HG03066 (cell line): ENCODE measurements at regions not wholly inside any gene's neighbourhood (a gene's known extent, or its start where the extent isn't known, plus 50 kb on each side); places are given as distances from the start of the nearest gene placed in this dataset.

ENCODE experiments used
- ATAC-seq: cut with Tn5 transposase; IDR thresholded peaks from one replicate; pipeline ENCODE4 v1.9.1; 2021; ENCODE audit warnings: low read depth; ENCODE audit not compliant: unreplicated experiment

DNA sequence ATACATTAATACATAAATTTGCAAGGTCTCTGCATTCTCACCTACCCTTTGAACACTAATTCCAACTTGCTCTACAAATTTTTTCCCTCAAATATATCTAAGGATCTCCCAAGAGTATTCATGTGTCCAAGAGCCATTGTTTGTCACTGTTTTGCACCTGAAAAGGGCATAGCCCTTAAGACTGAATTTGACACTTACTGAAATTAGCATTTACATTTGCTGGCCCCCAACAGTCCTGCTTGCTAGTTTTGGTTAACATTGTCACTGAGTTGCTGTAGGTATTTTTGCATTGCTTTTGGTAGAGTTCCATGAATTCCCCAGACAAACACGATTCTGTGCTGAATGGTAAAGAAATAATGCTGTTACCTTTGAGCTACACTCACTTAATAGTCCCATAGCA is 57.3 kb downstream of the KCNA4 start:
- no peak for ATAC-seq

DNA sequence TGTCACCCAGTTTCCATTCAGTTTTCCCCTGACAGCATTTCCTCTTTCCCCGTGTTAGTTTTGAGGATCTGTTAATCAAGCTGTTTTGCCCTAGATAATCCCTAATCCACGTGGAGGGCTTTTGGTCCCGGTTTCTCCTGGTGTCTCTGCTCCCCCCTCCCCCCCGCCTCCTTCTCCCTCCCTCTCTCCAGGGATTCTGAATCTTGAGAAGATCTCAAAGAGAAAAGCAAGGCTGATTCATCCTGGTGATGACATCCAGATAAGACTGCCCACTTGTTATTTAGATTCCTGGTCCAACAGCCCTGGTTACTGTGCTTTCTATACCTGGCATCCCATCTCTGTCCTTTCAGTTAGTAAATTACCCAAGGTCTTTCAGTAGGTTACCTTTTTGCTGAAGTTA is 59.4 kb downstream of the KCNA4 start:
- ATAC-seq, result no peak

DNA sequence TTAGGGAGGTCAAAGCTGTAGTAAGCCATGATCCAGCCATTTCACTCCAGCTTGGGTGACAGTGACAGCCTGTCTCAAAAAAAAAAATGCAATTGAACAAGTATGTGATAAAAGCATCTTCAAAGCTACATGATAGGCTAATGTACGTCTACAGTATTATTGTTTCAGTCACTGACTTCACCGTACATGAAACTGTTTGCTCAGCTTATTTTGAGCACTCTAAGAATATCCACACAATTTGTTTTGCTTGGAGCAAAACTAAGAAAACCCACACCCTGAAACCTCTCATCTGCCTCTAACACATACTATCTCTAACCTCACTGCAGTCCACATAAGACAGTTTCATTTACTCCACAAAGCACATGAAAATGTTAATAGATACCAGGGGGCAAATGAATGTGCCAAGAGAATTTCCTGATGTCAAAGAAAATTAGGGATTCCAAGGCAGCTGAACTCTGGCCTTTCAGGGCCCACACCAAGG is 60.7 kb downstream of the KCNA4 start:
- ATAC-seq, result no peak

DNA sequence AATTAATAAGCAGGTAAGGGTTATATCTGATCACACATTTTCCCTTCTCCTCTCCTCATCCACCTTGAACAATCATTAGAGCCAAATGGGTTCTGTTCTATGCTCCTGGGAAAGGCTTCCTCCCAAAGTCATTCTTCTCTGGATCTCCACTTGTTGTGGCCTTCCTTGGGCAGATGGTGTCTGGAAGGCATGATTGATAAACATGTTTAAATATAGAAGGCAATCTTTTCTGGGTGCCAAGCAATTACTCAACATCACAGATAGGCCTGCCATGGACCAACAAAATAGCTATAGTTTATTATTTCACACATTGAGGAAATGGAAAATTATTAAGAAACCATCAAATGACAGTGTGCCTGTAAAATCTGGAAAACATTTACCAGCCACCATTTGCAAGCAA is 73.5 kb downstream of the KCNA4 start:
- no peak for ATAC-seq

DNA sequence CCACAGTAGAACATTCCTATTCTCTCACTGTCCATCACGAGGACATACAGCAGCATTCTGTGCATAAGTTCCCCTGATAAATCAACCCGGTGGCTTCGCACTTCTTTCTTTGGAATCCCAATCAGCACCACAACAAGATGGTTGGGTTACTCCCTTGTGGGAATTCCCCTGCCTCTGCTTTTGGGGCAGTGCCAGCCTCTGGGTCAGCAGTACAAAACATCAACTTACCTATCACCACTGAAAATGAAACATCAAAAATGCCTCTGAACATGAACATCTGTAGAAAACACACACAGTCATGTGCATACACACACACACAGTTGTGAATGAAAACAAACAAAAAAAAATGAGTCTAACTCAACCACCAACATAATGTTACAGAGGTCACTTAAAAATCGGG is 79.3 kb downstream of the KCNA4 start:
- no peak for ATAC-seq

DNA sequence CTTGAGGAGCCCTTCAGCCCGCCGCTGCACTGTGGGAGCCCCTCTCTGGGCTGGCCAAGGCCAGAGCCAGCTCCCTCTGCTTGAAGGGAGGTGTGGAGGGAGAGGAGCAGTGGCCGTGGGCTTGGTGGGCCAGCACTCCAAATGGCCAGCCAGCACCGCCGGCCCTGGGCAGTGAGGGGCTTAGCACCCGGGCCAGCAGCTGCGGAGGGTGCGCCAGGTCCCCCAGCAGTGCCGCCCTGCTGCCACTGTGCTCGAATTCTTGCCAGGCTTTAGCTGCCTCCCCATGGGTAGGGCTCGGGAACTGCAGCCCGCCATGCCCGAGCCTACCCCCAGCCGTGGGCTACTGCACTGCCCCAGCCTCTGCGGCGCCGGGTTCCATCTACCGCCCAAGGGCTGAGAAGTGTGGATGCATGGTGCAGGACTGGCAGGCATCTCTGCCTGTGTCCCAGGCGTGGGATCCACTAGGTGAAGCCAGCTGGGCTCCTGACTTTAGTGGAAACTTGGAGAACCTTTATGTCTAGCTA is 82.7 kb downstream of the KCNA4 start:
- no peak for ATAC-seq

DNA sequence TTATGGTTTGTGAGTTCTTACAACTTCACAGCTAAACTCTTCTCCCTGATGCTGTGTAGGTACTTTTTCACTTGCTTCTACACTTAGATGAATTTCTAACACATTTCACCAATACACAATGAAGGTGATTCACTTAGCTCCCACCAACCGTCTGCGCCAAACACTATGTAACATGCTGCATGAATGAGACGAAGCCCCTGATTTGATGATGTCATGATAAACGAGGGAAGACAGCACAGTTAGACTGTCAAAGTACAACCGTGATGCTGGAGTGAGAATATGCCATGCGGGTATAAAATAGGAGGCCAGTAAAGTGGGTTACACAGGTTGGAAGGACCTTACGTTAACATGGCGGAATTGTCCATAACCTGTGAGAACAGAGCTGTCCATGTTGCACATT is 100.8 kb downstream of the KCNA4 start:
- ATAC-seq, result no peak

DNA sequence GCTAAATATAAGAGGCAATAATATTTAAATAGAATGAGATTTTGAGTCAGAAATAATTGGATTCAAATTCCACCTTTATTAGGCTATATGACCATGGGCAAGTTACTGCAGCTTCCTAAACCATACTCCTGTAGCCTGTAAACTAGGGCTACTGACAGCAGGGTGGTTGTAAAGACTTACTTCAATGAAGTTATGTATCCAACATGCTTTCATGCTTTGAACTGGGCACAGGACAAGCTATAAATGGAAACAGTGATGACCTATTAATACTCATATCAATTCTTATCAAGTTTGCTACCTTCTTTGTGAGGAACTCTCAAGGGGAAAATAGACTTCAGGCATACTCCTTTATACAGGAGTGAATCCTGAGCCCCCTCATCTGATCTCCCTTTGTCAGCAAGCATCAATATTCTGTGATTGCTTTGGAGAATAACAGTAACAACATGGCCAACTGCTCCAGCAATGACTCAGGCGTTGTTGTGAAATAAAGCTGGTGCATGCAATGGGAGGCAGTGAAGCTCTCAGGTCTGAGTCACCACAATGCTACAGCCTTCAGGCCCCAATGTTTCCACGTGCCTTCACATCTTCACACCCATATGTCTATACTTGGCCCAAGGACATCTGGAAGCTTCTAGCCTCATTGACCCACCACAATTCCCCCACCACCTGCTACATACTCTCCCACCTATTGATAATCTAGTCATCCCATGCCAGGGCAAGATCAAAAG is 102.5 kb downstream of the KCNA4 start:
- no peak for ATAC-seq

DNA sequence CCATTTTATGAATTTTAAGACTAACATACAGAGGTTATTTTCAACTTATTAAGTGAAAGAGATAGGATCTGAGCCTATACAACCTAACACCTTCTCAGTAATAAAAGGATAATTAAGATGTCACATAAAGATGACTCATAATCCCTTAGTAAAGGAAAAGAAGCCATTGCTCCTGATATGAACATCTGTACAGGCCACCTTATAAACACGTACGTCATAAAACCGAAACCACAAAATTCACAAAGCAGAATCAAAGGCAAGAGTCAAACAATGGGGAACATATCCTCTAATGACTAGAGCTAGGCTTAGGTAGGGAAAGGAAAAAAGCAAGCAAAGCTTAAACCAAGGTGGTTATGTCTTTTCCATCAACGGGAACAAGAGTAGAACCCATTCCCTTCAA is 103.5 kb downstream of the KCNA4 start:
- no peak for ATAC-seq

DNA sequence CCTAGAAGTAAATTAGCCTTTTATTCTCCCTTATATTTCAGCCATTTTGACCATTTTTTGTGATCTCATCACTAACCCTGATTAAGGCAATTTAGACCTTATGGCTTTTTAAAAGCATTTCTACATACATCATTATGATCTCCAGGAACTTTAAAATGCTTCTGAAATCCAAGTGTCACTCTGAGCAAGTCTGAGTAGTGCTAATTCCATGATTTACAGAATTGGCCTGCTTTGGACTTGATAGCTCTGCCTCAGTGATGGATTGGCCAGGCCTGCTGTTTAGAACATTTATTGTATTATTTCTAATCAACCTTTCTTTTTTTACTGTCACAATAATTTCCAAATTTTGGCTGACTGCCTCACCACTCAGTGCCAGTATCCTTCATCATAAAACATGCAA is 116.4 kb downstream of the KCNA4 start:
- no peak for ATAC-seq

DNA sequence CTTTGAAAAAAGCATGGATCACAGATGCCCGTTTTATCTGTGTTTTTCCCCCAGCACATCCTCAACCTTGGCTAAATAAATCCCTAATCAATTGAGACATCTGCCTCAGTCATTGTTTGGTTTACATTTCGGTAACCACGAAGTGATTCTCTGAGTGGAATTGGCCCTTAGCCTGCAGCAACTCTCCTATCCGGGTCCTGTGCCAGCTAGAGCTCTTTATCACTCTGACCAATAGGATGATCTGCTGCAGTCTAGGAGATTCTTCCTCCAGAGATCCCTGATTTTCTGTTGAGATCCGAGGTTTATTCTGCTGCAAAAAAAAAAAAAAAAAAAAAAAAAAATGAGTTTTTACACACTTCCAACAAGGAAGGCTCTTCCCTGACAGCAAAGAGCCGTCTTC is 137.3 kb downstream of the KCNA4 start:
- ATAC-seq, result no peak

DNA sequence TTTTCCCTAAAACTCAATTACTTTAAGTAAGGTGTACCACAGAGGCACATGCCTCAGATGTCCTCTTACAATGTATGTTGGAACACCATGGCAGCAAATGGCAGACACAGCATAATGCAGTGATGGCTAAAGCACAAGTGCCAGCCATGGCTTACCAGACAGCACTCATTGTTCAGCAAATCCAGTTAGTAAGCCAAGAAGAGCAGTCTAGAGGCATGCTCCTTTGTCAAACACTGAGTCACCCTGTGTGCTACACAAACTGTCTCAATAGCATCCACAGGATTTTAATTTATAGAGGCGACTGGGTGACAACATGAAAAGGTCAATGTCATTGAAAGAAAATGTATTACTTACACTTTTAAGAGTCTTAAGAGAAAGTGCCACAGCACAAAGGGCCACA is 140.6 kb downstream of the KCNA4 start:
- no peak for ATAC-seq

DNA sequence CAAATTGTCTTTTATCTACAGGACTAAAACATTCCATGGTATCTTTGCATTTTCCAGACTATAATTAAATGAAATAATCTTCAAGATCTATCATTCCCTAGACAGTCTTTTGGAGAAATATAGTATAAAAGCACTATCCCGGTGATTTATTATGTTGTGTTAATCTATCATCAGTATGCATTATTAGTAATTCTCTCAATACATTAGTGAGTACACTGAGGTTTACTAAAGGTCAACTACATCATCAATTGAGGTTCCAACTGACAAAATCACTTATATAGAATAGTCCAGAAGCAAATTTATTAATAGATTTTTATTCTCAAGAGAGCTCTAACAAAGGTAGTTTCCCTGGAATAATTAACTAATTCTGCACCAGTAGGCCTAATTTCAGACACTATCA is 169.6 kb downstream of the KCNA4 start:
- ATAC-seq, result no peak

DNA sequence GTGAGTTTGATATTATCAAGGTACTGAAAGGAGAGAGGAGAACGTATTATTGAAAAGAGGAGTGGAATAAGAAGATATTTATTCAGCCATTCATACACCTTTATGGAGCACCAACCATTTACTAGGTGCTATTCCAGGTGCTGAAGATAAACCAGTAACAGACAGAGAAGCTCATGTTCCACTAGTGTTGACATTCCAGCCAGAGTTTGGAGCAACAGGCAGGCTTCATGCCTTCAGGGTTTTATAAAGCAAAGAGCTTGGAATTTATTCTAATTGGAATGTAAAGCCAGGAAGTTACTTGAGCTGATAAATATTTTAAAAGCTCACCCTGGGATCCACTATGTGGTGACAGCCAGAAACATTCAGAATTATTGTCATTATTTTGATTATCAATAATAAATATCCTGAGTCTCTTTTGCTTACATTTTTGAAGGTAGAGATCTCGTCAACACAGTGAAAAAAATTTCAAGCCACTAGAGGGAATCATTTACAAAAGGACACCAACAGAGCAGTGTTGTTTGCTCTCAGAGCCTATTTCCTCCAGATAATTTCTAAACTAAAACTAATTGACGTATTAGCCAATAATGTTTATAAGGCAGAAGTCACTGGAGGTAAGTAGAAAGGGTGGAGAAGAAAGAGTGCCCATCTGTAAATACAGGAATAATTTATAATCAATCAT is 172.0 kb downstream of the KCNA4 start:
- ATAC-seq, result no peak

DNA sequence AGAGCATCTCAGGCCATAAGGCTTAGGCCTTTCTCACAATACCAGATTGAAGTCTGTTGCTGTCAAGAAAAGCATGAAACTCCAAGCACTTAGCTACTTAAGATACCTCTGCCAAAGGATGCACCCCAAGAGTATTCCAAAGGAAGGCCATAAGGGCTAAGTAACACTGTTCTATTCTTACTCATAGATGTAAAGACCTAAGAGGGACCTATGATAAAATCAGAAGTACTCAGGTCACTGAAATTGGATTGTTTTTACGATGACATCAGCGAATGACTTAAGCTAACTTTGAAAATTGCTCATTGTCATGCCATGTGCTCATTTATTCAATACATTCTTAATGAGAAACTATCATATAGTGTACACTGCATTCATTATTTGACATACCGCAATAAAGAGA is 172.8 kb downstream of the KCNA4 start:
- no peak for ATAC-seq

DNA sequence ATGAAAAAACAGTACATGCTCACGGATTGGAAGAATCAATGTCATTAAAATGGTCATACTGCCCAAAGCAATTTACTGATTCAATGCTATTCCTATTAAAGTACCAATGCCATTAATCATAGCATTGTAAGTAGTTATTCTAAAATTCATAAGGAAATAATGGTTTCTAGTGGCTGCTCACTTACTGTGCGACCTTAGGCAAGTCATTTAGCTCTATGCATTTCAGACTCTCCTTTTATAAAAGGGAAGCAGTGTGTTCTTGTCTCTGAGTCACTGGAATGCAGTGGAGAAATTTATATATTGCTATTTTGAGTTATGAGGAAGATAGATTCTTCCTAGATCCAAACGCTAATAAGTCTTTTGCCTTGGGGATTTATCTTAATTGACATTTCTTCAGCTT is 174.8 kb downstream of the KCNA4 start:
- ATAC-seq, result no peak

DNA sequence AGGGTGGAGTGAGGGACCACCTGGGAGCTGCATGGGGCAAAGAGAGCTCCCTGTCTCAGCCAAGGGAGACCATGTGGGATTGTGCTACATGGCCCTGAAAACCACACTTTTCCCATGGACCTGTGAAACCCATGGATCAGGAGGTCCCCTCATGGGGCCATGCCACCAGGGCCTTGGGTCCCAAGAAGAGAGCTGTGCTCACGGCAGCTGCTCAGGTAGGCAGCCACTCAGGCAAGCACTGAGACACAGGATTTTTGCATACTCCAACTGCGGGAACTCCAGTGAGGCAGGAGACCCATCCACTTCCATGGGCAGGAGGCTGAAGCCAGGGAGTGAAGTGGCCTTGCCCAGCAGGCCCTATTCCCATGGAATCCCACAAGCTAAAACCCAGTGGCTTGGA is 190.0 kb downstream of the KCNA4 start:
- no peak for ATAC-seq

DNA sequence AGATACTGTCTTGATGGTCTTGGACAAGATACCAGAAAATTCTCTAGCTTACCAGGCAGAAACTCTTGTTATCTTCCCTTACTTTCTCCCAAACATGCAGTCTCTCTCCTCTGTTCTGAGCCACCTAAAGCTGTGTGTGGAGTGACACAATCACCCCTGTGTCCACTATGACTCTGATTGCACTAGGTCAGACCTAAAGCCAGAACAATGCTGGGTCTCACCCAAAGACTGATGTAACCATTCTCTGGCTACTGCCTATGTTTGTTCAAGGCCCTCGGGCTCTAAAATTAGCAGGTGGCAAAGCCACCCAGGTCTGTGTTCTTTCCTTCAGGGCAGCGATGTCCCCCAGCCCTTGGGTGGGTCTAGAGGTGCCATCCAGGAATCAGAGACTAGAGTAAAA is 200.5 kb downstream of the KCNA4 start:
- ATAC-seq, result no peak

DNA sequence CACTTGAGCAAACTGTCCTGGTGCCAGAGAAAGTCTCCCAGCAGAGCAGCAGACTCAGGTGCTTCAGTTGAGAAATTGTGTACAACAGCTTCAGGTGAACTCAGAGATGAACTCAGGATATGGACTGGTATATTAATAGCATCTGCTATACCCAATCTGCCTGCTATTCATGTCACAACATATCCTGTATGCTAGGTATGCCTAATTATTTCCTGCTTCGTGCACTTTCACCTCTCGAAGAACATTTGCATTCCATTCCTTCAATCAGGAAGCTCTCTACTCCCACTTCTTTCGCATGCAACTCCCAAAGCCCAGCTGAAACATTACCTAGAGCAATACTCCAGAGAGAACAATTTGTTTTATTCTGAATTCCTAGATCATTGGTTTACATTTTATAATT is 207.7 kb downstream of the KCNA4 start:
- no peak for ATAC-seq

DNA sequence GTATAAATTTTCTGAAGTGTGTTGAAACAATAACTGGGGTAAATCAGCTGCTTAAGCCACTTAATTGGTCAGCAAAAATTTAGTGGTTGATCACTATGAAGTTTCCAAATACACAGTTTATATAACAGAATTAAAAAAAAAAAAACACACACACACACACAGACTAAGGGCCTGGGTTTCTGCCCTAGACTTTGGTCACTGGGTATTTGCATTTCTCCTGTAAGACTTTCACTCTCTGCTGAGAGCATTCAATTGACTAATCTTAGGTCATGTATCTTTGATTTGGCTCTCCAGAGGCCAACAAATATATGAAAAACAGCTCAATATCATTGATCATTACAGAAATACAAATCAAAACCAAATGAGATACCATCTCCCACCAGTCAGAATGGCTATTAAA is 214.3 kb downstream of the KCNA4 start:
- ATAC-seq, result no peak

DNA sequence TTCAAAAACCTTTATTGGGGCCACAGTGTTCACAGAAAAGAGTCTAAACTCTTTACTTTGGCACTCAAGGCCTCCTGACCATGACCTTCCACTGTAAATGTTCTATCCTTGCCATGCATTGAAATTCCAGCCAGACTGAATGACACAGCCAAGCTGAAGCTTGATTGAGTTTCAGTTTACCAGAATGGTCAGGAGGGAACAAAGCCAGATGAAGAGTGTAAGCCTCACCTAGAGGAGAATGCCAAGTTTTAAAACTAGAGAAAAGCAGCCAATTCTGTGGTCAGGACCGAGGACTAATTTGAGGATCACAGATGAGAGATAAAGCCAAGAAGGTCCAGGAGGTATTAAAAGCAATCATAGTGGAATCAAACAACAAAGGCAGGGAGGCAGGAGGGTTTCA is 215.3 kb downstream of the KCNA4 start:
- no peak for ATAC-seq

DNA sequence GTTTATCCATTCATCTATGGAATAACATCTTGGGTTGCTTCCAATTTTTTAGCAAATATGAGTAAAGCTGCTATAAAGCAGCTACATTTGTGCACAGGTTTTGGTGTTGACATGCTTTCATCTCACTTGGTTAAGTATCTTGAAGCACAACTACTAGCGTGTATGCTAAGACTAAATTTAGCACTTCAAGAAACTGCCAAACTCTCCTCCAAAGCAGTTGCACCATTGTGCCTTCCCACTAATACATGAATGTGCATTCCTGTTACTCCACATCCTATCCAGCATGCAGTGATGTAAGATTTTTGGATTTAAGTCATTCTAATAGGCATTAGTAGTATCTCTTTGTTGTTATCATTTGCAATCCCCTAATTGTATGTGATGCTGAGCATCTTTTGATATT is 230.7 kb downstream of the KCNA4 start:
- ATAC-seq, result no peak
